ENCODE measurements at regions not wholly inside any gene's neighbourhood (a gene's known extent, or its start where the extent isn't known, plus 50 kb on each side); places are given as distances from the start of the nearest gene placed in this dataset.

DNA sequence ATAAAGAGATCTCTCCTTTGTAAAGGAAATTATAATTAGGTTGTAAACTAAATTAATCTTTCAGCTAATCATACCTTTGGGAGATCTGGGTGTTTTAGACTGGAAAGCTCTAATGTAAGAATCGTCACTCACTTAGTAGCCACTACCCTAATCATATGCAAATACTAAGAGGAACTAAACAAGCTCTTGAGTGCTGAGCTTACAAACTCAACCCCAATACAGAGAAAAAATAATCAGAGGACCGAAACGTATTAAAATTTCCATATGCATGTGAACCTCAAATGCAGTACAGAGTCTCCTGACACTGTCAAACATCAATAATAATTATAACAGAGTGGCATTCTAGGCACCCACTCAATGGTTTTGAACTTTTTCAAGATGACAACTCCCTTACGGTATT is 235.3 kb upstream of the FOXN3 start:
- no peak overlapping the region for H2AK5ac ChIP-seq (ENCODE audit: low read depth, low read length)
- no peak overlapping the region for H4K8ac ChIP-seq (ENCODE audit: low read depth, low read length)
- no peak overlapping the region for H3K23ac ChIP-seq (ENCODE audit: low read depth, low read length, poor library complexity)
- no peak overlapping the region for H2BK12ac ChIP-seq (ENCODE audit: low read length)
- no peaks in the 10 kb centered on the region for H3K27me3 ChIP-seq (ENCODE audit: control insufficient read depth in 3 of 3, insufficient read depth in 3 of 3, low read depth in 1 of 3, low read length in 3 of 3)
- H3K4me1 ChIP-seq (ENCODE audit: control insufficient read depth in 2 of 2, insufficient read depth in 1 of 2, low read depth in 1 of 2, low read length in 2 of 2), result no peaks in the 10 kb centered on the region
- H3K36me3 ChIP-seq (replicated peaks in 1 of 2; ENCODE audit: control insufficient read depth in 2 of 2, insufficient read depth in 2 of 2, low read length in 2 of 2), result no peaks in the 10 kb centered on the region
- no peak overlapping the region for H3K9ac ChIP-seq (ENCODE audit: low read depth, low read length, poor library complexity)
- no peak overlapping the region for H3K27ac ChIP-seq (replicated peaks; ENCODE audit: low read length)
- H3K79me1 ChIP-seq (ENCODE audit: low read depth, low read length), result no peaks in the 10 kb centered on the region
- no peak overlapping the region for H3K14ac ChIP-seq (ENCODE audit: low read length)
- H2BK5ac ChIP-seq (ENCODE audit: low read length), result no peak overlapping the region
- no peak overlapping the region for H2BK15ac ChIP-seq (ENCODE audit: low read length)
- no peak for DNase-seq (ENCODE audit: low spot score)
- H3K18ac ChIP-seq (ENCODE audit: low read length), result no peak overlapping the region
- H3K4me2 ChIP-seq (ENCODE audit: insufficient read depth, low read length, poor library complexity, severe bottlenecking), result no peak overlapping the region
- H3K9me3 ChIP-seq (replicated peaks in 1 of 2; ENCODE audit: control insufficient read depth in 2 of 2, insufficient read depth in 1 of 2, low read depth in 1 of 2, low read length in 2 of 2), result no peaks in the 10 kb centered on the region
- no peak overlapping the region for H3K4ac ChIP-seq (ENCODE audit: low read length)
- H2BK120ac ChIP-seq (ENCODE audit: low read depth, low read length), result no peak overlapping the region
- H3K4me3 ChIP-seq (ENCODE audit: low read length in 2 of 2), result no peak overlapping the region
- no CpG with 5 or more reads among the region's 4 CpGs for whole genome bisulfite sequencing, 2 donors (ENCODE audit: extremely low coverage in 2 of 2, insufficient read length in 2 of 2, insufficient replicate concordance in 1 of 2)
- H4K91ac ChIP-seq (ENCODE audit: low read depth, low read length, poor library complexity), result no peak overlapping the region
- no peak overlapping the region for H2AFZ ChIP-seq (ENCODE audit: low read length)

DNA sequence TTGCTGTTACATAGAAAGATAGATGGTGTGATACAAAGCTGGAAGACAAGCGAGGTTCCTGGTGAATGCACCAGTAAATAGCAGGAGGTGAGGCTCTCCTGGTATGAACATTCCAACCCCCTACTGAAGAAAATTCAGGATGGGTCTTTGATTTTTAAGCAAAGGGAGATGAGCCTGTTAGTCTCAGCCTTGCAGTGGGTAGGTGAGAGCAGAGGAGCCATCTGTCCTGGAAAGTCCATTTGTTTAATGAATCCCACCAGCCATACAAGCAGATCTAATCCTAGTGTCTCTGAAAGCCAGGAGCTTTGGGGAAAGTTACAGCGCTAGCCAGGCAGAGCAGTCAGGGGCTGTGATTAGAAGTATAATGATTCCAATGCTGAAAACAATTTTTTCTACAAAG is 234.8 kb upstream of the FOXN3 start:
- Histone ChIP-seq H4K8ac (ENCODE audit: low read depth, low read length) (no peak overlapping the region), H3K4me3 (ENCODE audit: low read length in 2 of 2) (no peak overlapping the region), H2AK5ac (ENCODE audit: low read depth, low read length) (no peak overlapping the region), H3K79me1 (ENCODE audit: low read depth, low read length) (no peaks in the 10 kb centered on the region), H2BK15ac (ENCODE audit: low read length) (no peak overlapping the region), H2BK120ac (ENCODE audit: low read depth, low read length) (no peak overlapping the region), H3K36me3 (replicated peaks in 1 of 2; ENCODE audit: control insufficient read depth in 2 of 2, insufficient read depth in 2 of 2, low read length in 2 of 2) (no peaks in the 10 kb centered on the region), H3K4me1 (ENCODE audit: control insufficient read depth in 2 of 2, insufficient read depth in 1 of 2, low read depth in 1 of 2, low read length in 2 of 2) (no peaks in the 10 kb centered on the region), H3K4me2 (ENCODE audit: insufficient read depth, low read length, poor library complexity, severe bottlenecking) (no peak overlapping the region), H2BK12ac (ENCODE audit: low read length) (no peak overlapping the region), H3K27ac (replicated peaks; ENCODE audit: low read length) (no peak overlapping the region), H3K14ac (ENCODE audit: low read length) (no peak overlapping the region), H3K27me3 (ENCODE audit: control insufficient read depth in 3 of 3, insufficient read depth in 3 of 3, low read depth in 1 of 3, low read length in 3 of 3) (no peaks in the 10 kb centered on the region), H3K9me3 (replicated peaks in 1 of 2; ENCODE audit: control insufficient read depth in 2 of 2, insufficient read depth in 1 of 2, low read depth in 1 of 2, low read length in 2 of 2) (no peaks in the 10 kb centered on the region), H2AFZ (ENCODE audit: low read length) (no peak overlapping the region), H3K9ac (ENCODE audit: low read depth, low read length, poor library complexity) (no peak overlapping the region), H3K23ac (ENCODE audit: low read depth, low read length, poor library complexity) (no peak overlapping the region), H3K4ac (ENCODE audit: low read length) (no peak overlapping the region), H2BK5ac (ENCODE audit: low read length) (no peak overlapping the region), H3K18ac (ENCODE audit: low read length) (no peak overlapping the region), H4K91ac (ENCODE audit: low read depth, low read length, poor library complexity) (no peak overlapping the region)
- WGBS, 2 donors (ENCODE audit: extremely low coverage in 2 of 2, insufficient read length in 2 of 2, insufficient replicate concordance in 1 of 2), result no CpG with 5 or more reads among the region's 2 CpGs
- DNase-seq (ENCODE audit: low spot score), result no peak

DNA sequence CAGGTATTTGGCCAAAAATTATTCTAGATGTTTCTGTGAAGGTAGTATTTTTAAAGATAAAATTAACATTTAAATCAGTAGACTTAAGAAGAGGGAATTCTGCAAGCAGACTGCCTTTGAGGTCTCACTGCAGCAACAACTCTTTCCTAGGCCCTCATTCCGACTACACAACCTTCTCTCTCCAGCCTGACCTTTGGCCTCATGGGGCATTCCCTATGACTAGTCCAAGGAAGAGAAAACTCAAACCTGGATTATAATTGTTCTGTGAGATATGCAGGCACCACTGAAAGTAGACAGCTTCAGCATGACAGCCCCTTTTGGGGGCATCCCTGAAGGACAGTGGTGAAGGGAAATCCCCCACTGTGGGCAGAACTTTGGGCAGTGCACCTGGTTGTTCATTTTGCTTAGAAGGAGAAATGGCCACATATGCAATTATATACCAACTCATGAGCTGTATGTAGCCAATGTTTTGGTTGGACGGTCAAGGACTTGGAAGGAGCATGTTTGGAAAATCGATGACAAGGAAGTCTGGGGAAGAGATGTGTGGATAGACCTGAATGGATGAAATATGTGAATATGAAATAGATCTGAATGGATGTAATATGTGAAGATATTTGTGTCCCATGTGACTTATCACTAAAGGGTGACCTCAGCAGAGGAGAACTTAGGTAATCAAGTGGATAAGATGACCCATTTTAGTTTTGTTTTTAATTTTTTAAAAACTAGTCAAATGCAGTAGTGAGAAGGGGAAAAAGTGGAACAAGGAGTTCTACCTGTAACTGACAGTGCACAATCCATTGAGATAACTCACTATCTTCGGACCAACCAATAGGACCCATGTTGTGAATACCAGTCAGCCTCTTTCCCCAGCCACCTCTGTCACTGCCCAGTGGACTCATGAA is 233.3 kb upstream of the FOXN3 start:
- Histone ChIP-seq H3K4me1 (ENCODE audit: control insufficient read depth in 2 of 2, insufficient read depth in 1 of 2, low read depth in 1 of 2, low read length in 2 of 2) (no peaks in the 10 kb centered on the region), H2BK120ac (ENCODE audit: low read depth, low read length) (no peak overlapping the region), H2BK15ac (ENCODE audit: low read length) (no peak overlapping the region), H2BK12ac (ENCODE audit: low read length) (no peak overlapping the region), H3K23ac (ENCODE audit: low read depth, low read length, poor library complexity) (no peak overlapping the region), H3K4me3 (ENCODE audit: low read length in 2 of 2) (no peak overlapping the region), H3K79me1 (ENCODE audit: low read depth, low read length) (no peaks in the 10 kb centered on the region), H3K9ac (ENCODE audit: low read depth, low read length, poor library complexity) (no peak overlapping the region), H2AK5ac (ENCODE audit: low read depth, low read length) (no peak overlapping the region), H3K9me3 (replicated peaks in 1 of 2; ENCODE audit: control insufficient read depth in 2 of 2, insufficient read depth in 1 of 2, low read depth in 1 of 2, low read length in 2 of 2) (no peaks in the 10 kb centered on the region), H3K14ac (ENCODE audit: low read length) (no peak overlapping the region), H3K27ac (replicated peaks; ENCODE audit: low read length) (no peak overlapping the region), H3K4me2 (ENCODE audit: insufficient read depth, low read length, poor library complexity, severe bottlenecking) (no peak overlapping the region), H2AFZ (ENCODE audit: low read length) (no peak overlapping the region), H3K4ac (ENCODE audit: low read length) (no peak overlapping the region), H2BK5ac (ENCODE audit: low read length) (no peak overlapping the region), H4K91ac (ENCODE audit: low read depth, low read length, poor library complexity) (no peak overlapping the region), H4K8ac (ENCODE audit: low read depth, low read length) (no peak overlapping the region), H3K18ac (ENCODE audit: low read length) (no peak overlapping the region), H3K36me3 (replicated peaks in 1 of 2; ENCODE audit: control insufficient read depth in 2 of 2, insufficient read depth in 2 of 2, low read length in 2 of 2) (no peaks in the 10 kb centered on the region), H3K27me3 (ENCODE audit: control insufficient read depth in 3 of 3, insufficient read depth in 3 of 3, low read depth in 1 of 3, low read length in 3 of 3) (no peaks in the 10 kb centered on the region)
- DNase-seq (ENCODE audit: low spot score), result no peak
- no CpG with 5 or more reads among the region's 4 CpGs for WGBS, 2 donors (ENCODE audit: extremely low coverage in 2 of 2, insufficient read length in 2 of 2, insufficient replicate concordance in 1 of 2)

DNA sequence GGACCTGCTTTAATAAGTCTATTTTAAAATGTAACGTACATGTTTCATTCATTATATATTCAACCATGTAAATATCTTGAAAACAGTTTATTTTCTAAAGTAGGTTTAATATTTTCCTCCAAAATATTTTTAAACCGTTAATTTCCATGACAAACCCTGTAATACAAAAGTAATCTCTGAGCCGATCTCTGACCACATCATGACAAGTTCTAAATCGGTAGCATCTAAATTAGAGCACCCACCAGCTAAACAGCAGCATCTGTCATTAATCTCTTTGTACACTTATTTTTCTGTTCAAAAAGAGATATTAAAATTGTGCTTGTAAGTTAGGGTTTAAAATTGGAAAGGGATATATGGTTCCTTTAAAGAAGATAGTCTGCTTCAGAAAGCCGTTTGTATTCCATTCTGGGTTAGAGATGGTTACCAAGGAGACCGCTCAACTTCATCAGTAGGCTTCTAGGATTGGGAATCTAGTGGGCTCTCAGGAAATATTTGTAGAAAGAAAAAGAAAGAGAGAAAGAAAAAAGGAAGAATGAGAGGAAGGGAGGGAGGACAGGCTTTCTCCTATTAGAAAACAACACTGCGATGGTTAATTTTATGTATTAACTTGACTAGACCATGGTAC is 232.5 kb upstream of the FOXN3 start:
- H3K36me3 ChIP-seq (replicated peaks in 1 of 2; ENCODE audit: control insufficient read depth in 2 of 2, insufficient read depth in 2 of 2, low read length in 2 of 2), result no peaks in the 10 kb centered on the region
- DNase-seq (ENCODE audit: low spot score), result no peak
- H2AK5ac ChIP-seq (ENCODE audit: low read depth, low read length), result no peak overlapping the region
- H4K91ac ChIP-seq (ENCODE audit: low read depth, low read length, poor library complexity), result no peak overlapping the region
- no peaks in the 10 kb centered on the region for H3K79me1 ChIP-seq (ENCODE audit: low read depth, low read length)
- H2AFZ ChIP-seq (ENCODE audit: low read length), result no peak overlapping the region
- H2BK5ac ChIP-seq (ENCODE audit: low read length), result no peak overlapping the region
- no CpG with 5 or more reads among the region's 7 CpGs for WGBS, 2 donors (ENCODE audit: extremely low coverage in 2 of 2, insufficient read length in 2 of 2, insufficient replicate concordance in 1 of 2)
- H3K4me3 ChIP-seq (ENCODE audit: low read length in 2 of 2), result no peak overlapping the region
- H3K9ac ChIP-seq (ENCODE audit: low read depth, low read length, poor library complexity), result no peak overlapping the region
- H2BK15ac ChIP-seq (ENCODE audit: low read length), result no peak overlapping the region
- no peak overlapping the region for H2BK12ac ChIP-seq (ENCODE audit: low read length)
- H3K18ac ChIP-seq (ENCODE audit: low read length), result no peak overlapping the region
- H3K27me3 ChIP-seq (ENCODE audit: control insufficient read depth in 3 of 3, insufficient read depth in 3 of 3, low read depth in 1 of 3, low read length in 3 of 3), result no peaks in the 10 kb centered on the region
- H3K9me3 ChIP-seq (replicated peaks in 1 of 2; ENCODE audit: control insufficient read depth in 2 of 2, insufficient read depth in 1 of 2, low read depth in 1 of 2, low read length in 2 of 2), result no peaks in the 10 kb centered on the region
- no peak overlapping the region for H3K27ac ChIP-seq (replicated peaks; ENCODE audit: low read length)
- H3K4me1 ChIP-seq (ENCODE audit: control insufficient read depth in 2 of 2, insufficient read depth in 1 of 2, low read depth in 1 of 2, low read length in 2 of 2), result no peaks in the 10 kb centered on the region
- H2BK120ac ChIP-seq (ENCODE audit: low read depth, low read length), result no peak overlapping the region
- H3K4me2 ChIP-seq (ENCODE audit: insufficient read depth, low read length, poor library complexity, severe bottlenecking), result no peak overlapping the region
- no peak overlapping the region for H3K23ac ChIP-seq (ENCODE audit: low read depth, low read length, poor library complexity)
- no peak overlapping the region for H3K14ac ChIP-seq (ENCODE audit: low read length)
- H3K4ac ChIP-seq (ENCODE audit: low read length), result no peak overlapping the region
- H4K8ac ChIP-seq (ENCODE audit: low read depth, low read length), result no peak overlapping the region

Measured in neuronal stem cell (in vitro differentiated cells).